ENCODE measurements at regions not wholly inside any gene's neighbourhood (a gene's known extent, or its start where the extent isn't known, plus 50 kb on each side); places are given as distances from the start of the nearest gene placed in this dataset.

DNA sequence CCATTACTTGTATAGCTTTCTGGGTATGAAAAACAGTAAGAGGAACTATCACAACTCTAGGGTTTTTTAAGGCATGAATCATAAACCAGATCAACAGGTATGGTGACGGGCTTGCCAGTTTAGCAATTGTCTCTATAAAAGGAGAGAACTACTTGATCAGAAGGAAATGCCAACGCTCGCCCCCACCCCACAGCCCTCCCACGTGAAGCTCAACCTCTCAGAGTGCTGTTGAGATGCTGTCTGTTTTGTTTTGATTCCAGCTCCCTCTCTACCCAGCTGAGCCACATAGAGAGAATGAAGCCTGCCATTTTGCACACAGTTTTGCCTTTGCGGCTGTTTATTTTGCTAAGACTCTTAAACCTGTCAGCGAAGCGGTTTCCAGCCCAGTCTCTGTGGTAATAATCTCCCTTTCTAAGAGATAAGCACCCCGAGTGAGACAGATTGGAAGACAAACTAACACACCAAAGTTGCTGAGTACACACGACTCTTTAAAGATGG, 257.9 kb upstream of the ANKRD55 start:
- no peak for FAIRE-seq

DNA sequence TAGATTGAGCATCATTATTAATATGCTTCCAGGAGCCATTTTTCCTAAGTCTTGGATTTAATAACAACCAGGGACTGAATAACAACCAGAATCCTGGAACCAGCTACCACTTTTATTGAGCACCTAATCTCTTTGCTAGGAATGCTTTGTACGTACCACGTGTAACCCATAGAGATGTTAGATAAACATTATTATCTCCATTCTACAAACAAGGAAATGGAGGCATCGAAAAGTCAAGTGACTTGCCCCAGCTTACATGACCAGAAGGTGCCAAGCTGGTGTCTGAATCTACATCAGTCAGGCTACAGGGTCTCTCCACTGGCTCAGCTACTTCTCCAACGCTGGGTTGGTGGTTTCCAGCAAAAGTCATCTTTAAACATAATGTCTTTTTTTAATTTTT, 256.1 kb upstream of the ANKRD55 start:
- TF ChIP-seq, protein P1, sequence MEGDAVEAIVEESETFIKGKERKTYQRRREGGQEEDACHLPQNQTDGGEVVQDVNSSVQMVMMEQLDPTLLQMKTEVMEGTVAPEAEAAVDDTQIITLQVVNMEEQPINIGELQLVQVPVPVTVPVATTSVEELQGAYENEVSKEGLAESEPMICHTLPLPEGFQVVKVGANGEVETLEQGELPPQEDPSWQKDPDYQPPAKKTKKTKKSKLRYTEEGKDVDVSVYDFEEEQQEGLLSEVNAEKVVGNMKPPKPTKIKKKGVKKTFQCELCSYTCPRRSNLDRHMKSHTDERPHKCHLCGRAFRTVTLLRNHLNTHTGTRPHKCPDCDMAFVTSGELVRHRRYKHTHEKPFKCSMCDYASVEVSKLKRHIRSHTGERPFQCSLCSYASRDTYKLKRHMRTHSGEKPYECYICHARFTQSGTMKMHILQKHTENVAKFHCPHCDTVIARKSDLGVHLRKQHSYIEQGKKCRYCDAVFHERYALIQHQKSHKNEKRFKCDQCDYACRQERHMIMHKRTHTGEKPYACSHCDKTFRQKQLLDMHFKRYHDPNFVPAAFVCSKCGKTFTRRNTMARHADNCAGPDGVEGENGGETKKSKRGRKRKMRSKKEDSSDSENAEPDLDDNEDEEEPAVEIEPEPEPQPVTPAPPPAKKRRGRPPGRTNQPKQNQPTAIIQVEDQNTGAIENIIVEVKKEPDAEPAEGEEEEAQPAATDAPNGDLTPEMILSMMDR (IDR thresholded peaks at IDR 0.05): no peak
- intact Hi-C loops (cut with DNase I): no loop called here
- peak in 3 of 4 donors; percentile 50 to 62 (median 58) for ATAC-seq

More for the DNA sequence above, 257.9 kb upstream of the ANKRD55 start:
- no peaks in the 10 kb centered on the region for H3K36me3 ChIP-seq
- 51 to 52% methylated on average over 9 of the region's 9 CpGs for WGBS, 2 donors
- TF ChIP-seq, protein P1 (IDR thresholded peaks at IDR 0.05): no peak
- DNase-seq (no peak), ATAC-seq (peak in 3 of 4 donors; percentile 30 to 81 (median 61))
- H3K9me3 ChIP-seq: no peaks in the 10 kb centered on the region
- H3K27me3 ChIP-seq: no peaks in the 10 kb centered on the region
- peak overlapping the region in 1 of 4 donors; percentile 50 for H3K27ac ChIP-seq
- intact Hi-C loops (cut with DNase I): loop anchor here in 1 of 3 donors (10.0 kb wide), 1 partner anchor 324 kb away; the partner anchor contains the start of gene MAP3K1
- H3K4me3 ChIP-seq: no peak overlapping the region
- H3K4me1 ChIP-seq: peaks cover 0 to 5% (median 0%) of the 10 kb centered on the region in 3 donors

DNA sequence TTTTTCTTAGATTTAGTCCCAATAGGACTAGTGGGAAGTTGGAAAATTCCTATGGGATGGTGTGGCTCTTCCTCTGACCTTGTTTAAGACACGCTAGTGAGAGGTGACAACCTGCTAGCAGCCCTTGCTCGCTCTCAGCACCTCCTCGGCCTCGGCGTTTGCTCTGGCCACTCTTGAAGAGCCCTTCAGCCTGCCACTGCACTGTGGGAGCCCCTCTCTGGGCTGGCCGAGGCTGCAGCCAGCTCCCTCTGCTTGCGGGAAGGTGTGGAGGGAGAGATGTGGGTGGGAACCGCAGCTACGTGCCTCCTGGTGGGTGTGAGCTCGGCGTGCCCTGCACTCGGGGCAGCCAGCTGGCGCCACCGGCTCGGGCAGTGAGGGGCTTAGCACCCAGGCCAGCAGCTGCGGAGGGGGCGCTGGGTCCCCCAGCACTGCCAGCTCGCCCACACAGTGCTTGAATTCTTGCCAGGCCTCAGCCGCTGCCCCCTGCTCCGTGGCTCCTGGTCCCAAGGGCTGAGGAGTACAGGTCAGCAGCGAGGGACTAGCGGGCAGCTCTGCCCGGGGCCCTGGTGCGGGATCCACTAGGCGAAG, 254.5 kb upstream of the ANKRD55 start:
- FAIRE-seq (no peak), ATAC-seq (no peak), DNase-seq (no peak)
- intact Hi-C loops (cut with DNase I): no loop called here
- Histone ChIP-seq H3K27ac (no peak overlapping the region), H3K27me3 (no peaks in the 10 kb centered on the region), H3K9me3 (no peaks in the 10 kb centered on the region), H3K4me1 (peaks cover 0 to 5% (median 0%) of the 10 kb centered on the region in 3 donors), H3K4me3 (no peak overlapping the region), H3K36me3 (no peaks in the 10 kb centered on the region)
- TF ChIP-seq, protein P1 (IDR thresholded peaks at IDR 0.05): no peak
- 89 to 99% methylated on average over 25 of the region's 25 CpGs for WGBS, 2 donors

More for the DNA sequence above, 256.1 kb upstream of the ANKRD55 start:
- WGBS, 2 donors: 40 to 56% methylated on average over 4 of the region's 4 CpGs
- FAIRE-seq (no peak), DNase-seq (no peak)
- H3K27ac ChIP-seq: no peak overlapping the region
- H3K4me1 ChIP-seq: peaks cover 0 to 5% (median 0%) of the 10 kb centered on the region in 3 donors
- H3K4me3 ChIP-seq: no peak overlapping the region
- H3K36me3 ChIP-seq: no peaks in the 10 kb centered on the region
- H3K27me3 ChIP-seq: no peaks in the 10 kb centered on the region
- no peaks in the 10 kb centered on the region for H3K9me3 ChIP-seq

DNA sequence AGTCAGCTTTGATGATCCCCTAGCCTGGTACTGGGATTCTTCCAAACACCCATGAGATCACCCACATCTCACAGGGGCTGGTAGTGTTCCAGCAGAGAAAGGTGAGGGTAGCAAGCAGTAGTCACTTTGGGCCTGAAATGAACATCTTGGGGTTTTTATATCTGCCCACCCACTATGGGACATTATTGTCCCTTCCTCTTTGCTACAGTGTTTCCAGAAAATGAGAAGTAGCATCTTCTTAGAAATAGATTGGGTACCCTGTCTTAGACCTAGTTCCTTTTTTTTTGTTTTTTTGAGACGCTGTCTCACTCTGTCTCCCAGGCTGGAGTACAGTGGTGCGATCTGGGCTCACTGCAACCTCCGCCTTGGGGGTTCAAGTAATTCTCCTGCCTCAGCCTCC, 249.2 kb upstream of the ANKRD55 start:
- TF ChIP-seq, protein P1 (IDR thresholded peaks at IDR 0.05): no peak
- ATAC-seq (peak in 2 of 4 donors; percentile 1 to 3), FAIRE-seq (no peak), DNase-seq (no peak)
- Histone ChIP-seq H3K36me3 (no peaks in the 10 kb centered on the region), H3K27me3 (no peaks in the 10 kb centered on the region), H3K27ac (peak overlapping the region in 2 of 4 donors; percentile 21 to 88), H3K4me1 (peaks cover 0 to 15% (median 4%) of the 10 kb centered on the region in 3 donors), H3K9me3 (no peaks in the 10 kb centered on the region), H3K4me3 (no peak overlapping the region)
- WGBS, 2 donors: 95 to 96% methylated on average over 3 of the region's 3 CpGs
- intact Hi-C loops (cut with DNase I): no loop called here
